Neural cell (in vitro differentiated cells): ENCODE measurements at regions not wholly inside any gene's neighbourhood (a gene's known extent, or its start where the extent isn't known, plus 50 kb on each side); places are given as distances from the start of the nearest gene placed in this dataset.

Experiments used
- CTCF ChIP-seq: fragments of 450-650 bp; IDR thresholded peaks from 2 replicates; pipeline ENCODE4 v1.5.1; 2014; ENCODE audit warnings: antibody characterized with exemption, mild to moderate bottlenecking, moderate library complexity; ENCODE audit not compliant: poor library complexity, severe bottlenecking
- EP300 ChIP-seq: fragments of 450-650 bp; conservative IDR thresholded peaks from 2 replicates; pipeline ENCODE4 v1.6.1; 2014; ENCODE audit warnings: antibody characterized with exemption, mild to moderate bottlenecking, moderate library complexity; ENCODE audit not compliant: poor library complexity, severe bottlenecking
- MXI1 ChIP-seq: fragments of 450-650 bp; conservative IDR thresholded peaks from 2 replicates; pipeline ENCODE4 v1.6.1; 2014; ENCODE audit warnings: antibody characterized with exemption, mild to moderate bottlenecking; ENCODE audit not compliant: poor library complexity, severe bottlenecking
- RAD21 ChIP-seq: fragments of 450-650 bp; conservative IDR thresholded peaks from 2 replicates; pipeline ENCODE4 v1.6.1; 2014; ENCODE audit warnings: antibody characterized with exemption, mild to moderate bottlenecking, moderate library complexity
- TAF1 ChIP-seq: IDR thresholded peaks from 2 replicates; pipeline ENCODE4 v1.6.1; 2012; ENCODE audit warnings: low read depth
- TF ChIP-seq, protein P1 (sequence below): IDR thresholded peaks from 2 replicates; pipeline ENCODE4 v1.6.1; 2012; ENCODE audit warnings: borderline replicate concordance

DNA sequence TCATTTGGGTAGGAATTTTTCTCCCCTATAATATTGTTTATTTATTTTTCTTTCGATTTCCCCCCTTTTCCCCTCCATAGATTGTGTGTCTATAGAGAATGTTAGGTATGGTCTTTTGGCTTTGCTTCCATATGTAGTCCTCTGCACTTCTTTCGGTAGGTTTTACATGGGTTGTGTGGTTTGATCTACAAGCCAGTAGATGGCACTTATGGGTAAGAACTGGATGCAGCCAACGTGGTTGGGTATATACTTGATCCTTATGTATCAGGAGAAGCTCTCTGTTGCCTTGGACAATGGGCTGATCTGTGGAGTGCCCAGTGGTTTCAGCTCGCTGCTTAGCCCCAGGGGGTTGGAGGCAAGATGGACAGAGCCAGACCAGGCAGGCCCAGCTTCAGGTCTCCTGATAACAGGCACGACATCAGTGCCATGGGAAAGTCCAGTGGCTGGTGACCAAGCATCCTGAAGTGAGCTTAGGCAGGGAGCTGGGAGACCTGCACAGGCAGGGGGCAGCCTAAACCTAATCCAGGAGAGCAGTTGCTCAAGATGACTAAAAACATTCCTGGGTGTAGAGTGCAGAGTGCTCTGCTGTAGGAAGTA, 488.3 kb downstream of the CCDC85A start:
- TF ChIP-seq, protein P1, sequence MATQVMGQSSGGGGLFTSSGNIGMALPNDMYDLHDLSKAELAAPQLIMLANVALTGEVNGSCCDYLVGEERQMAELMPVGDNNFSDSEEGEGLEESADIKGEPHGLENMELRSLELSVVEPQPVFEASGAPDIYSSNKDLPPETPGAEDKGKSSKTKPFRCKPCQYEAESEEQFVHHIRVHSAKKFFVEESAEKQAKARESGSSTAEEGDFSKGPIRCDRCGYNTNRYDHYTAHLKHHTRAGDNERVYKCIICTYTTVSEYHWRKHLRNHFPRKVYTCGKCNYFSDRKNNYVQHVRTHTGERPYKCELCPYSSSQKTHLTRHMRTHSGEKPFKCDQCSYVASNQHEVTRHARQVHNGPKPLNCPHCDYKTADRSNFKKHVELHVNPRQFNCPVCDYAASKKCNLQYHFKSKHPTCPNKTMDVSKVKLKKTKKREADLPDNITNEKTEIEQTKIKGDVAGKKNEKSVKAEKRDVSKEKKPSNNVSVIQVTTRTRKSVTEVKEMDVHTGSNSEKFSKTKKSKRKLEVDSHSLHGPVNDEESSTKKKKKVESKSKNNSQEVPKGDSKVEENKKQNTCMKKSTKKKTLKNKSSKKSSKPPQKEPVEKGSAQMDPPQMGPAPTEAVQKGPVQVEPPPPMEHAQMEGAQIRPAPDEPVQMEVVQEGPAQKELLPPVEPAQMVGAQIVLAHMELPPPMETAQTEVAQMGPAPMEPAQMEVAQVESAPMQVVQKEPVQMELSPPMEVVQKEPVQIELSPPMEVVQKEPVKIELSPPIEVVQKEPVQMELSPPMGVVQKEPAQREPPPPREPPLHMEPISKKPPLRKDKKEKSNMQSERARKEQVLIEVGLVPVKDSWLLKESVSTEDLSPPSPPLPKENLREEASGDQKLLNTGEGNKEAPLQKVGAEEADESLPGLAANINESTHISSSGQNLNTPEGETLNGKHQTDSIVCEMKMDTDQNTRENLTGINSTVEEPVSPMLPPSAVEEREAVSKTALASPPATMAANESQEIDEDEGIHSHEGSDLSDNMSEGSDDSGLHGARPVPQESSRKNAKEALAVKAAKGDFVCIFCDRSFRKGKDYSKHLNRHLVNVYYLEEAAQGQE = no peak
- TF ChIP-seq CTCF (no peak), MXI1 (no peak), TAF1 (no peak), RAD21 (no peak), EP300 (no peak)
